Type B pancreatic cell (in vitro differentiated cells): ENCODE measurements at regions not wholly inside any gene's neighbourhood (a gene's known extent, or its start where the extent isn't known, plus 50 kb on each side); places are given as distances from the start of the nearest gene placed in this dataset.

Source experiments
- DNase-seq: peaks from one replicate; pipeline ENCODE4 v3.0.0; 2021; ENCODE audit warnings: mixed read lengths; ENCODE audit not compliant: unreplicated experiment; ENCODE audit errors: extremely low spot score
- H3K27ac Mint-ChIP-seq: 2 replicates; pipeline ENCODE4 v1.8.0; 2021; ENCODE audit warnings: mild to moderate bottlenecking, mixed read lengths
- H3K27me3 Mint-ChIP-seq: 2 replicates; pipeline ENCODE4 v1.8.0; 2021; ENCODE audit warnings: mixed read lengths
- H3K36me3 Mint-ChIP-seq: 2 replicates; pipeline ENCODE4 v1.8.0; 2021; ENCODE audit warnings: mixed read lengths
- H3K4me1 Mint-ChIP-seq: one replicate; pipeline ENCODE4 v1.8.0; 2021; ENCODE audit warnings: mixed read lengths; ENCODE audit not compliant: unreplicated experiment
- H3K4me3 Mint-ChIP-seq: 2 replicates; pipeline ENCODE4 v1.8.0; 2021; ENCODE audit warnings: mild to moderate bottlenecking, mixed read lengths
- H3K9me3 Mint-ChIP-seq: 2 replicates; pipeline ENCODE4 v1.8.0; 2021; ENCODE audit warnings: mixed read lengths
- TF ChIP-seq, protein P1 (sequence below): fragments of 200-600 bp; sonication (generic); conservative IDR thresholded peaks from 2 replicates; pipeline ENCODE4 v1.5.0; 2021; ENCODE audit warnings: antibody characterized with exemption, mild to moderate bottlenecking

DNA sequence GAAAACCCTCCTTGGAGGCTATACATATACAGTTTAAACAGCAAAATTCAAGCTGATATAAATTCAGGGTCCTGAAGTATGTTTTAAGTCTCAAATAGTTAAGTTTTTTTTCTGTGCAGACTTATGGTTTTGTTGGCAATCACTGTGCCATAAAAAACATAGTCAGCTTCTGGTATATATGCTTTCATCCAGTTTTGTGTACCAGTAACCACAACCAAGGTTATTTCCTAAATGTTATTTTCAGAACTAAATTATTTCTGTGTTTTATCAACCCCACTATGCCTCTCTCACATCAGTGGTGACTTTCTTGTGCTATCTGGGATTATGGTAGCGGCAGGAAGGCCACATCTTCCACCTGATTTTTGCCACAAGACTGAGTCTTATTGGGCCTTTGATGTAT, 107.7 kb upstream of the SMARCA2 start:
- Mint-ChIP-seq H3K27ac (no peak overlapping the region), H3K9me3 (peaks cover 19% of the 10 kb centered on the region), H3K36me3 (no peaks in the 10 kb centered on the region), H3K27me3 (no peaks in the 10 kb centered on the region), H3K4me3 (no peak overlapping the region), H3K4me1 (no peaks in the 10 kb centered on the region)
- no peak for DNase-seq
- TF ChIP-seq, protein P1, sequence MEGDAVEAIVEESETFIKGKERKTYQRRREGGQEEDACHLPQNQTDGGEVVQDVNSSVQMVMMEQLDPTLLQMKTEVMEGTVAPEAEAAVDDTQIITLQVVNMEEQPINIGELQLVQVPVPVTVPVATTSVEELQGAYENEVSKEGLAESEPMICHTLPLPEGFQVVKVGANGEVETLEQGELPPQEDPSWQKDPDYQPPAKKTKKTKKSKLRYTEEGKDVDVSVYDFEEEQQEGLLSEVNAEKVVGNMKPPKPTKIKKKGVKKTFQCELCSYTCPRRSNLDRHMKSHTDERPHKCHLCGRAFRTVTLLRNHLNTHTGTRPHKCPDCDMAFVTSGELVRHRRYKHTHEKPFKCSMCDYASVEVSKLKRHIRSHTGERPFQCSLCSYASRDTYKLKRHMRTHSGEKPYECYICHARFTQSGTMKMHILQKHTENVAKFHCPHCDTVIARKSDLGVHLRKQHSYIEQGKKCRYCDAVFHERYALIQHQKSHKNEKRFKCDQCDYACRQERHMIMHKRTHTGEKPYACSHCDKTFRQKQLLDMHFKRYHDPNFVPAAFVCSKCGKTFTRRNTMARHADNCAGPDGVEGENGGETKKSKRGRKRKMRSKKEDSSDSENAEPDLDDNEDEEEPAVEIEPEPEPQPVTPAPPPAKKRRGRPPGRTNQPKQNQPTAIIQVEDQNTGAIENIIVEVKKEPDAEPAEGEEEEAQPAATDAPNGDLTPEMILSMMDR = no peak

DNA sequence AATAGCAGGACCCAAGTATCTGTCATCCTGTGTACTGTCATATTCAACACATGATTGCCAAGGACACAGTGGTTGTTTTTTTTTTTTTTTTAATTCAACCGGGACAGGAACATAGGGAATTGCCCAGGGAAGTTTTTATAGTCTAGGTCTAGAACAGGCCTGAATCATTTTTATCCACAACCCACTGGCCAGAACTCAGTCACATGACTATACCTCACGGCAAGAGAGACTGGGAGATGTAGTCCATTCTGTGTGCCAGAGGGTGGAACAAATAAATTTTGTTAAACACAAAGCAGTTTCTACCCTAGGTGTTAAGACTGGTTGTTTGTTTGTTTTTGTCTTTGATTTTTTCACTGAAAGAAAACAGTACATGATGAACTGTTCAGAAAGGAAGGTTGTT, 105.8 kb upstream of the SMARCA2 start:
- no peaks in the 10 kb centered on the region for H3K36me3 Mint-ChIP-seq

DNA sequence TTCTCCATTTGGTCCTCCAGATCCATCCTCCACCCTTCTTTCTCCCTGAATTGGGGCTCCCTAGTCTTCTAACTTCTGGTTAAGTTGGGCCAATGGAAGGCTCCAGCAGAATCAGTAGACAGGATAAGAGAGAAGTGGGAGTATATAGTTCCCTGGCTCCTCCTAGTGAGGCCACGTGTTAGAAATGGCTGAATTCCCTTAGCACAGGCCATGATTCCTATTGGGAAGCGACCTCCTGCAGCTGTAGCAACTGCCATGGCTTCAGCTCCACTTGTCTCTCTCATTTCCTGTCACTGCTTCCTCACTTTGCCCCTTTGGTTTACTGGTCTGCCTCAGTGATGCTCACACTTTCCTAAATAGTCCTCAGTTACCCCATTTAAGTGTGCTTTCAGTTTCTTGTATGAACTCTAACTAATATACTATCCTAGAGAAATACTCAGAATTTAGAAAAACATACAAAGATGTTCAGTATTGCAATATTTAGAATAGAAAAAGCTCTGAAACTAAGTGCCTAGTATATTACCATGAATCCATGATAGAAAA, 104.8 kb upstream of the SMARCA2 start:
- Mint-ChIP-seq H3K4me1 (no peaks in the 10 kb centered on the region), H3K27ac (no peak overlapping the region), H3K27me3 (no peaks in the 10 kb centered on the region), H3K9me3 (peaks cover 6% of the 10 kb centered on the region), H3K36me3 (no peaks in the 10 kb centered on the region), H3K4me3 (no peak overlapping the region)
- DNase-seq = no peak
- TF ChIP-seq, protein P1 = no peak

More for the DNA sequence above, 105.8 kb upstream of the SMARCA2 start:
- DNase-seq = no peak
- TF ChIP-seq, protein P1 = no peak
- Mint-ChIP-seq H3K9me3 (peaks cover 11% of the 10 kb centered on the region), H3K27me3 (no peaks in the 10 kb centered on the region), H3K4me1 (no peaks in the 10 kb centered on the region), H3K27ac (no peak overlapping the region), H3K4me3 (no peak overlapping the region)

DNA sequence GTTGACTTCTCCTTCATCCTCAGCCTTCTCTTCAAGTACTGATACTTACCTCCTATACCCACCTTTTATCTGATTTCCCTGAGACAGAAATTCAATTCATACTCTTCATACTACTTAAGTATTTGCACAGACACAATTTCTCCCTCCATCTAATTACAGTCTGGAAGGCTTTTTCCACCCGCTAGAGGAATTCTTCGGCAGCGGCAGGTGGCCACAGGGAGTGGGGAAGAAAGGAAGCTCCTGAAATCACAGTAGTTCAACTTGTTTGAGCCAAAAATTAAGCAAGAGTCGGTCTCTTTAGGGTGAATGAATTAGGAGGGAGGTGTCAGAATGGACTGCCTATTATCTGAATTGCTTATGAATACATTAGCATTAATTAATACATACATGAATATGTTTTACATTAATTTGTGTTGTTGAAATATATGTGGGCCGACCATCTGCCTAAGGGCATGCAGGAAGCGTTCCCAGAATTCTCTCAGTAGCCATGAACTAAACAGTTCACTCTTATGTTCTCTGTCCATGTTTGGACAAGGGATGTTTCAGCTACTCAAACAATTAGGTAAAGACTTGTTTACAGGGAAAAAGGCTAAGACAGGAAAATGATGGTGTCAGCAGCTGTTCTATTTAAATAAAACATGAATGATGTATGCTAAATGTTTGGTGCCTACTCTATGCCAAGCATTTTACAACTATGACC, 101.4 kb upstream of the SMARCA2 start:
- H3K4me1 Mint-ChIP-seq = peaks cover 20% of the 10 kb centered on the region
- TF ChIP-seq, protein P1 = no peak
- H3K27me3 Mint-ChIP-seq = no peaks in the 10 kb centered on the region
- peaks cover 6% of the 10 kb centered on the region for H3K9me3 Mint-ChIP-seq
- no peak overlapping the region for H3K27ac Mint-ChIP-seq
- no peaks in the 10 kb centered on the region for H3K36me3 Mint-ChIP-seq
- H3K4me3 Mint-ChIP-seq = no peak overlapping the region
- DNase-seq = no peak

- no peak for DNase-seq
- H3K4me3 Mint-ChIP-seq = no peak overlapping the region
- peaks cover 6% of the 10 kb centered on the region for H3K9me3 Mint-ChIP-seq
- no peaks in the 10 kb centered on the region for H3K36me3 Mint-ChIP-seq
- H3K27ac Mint-ChIP-seq = no peak overlapping the region
- TF ChIP-seq, protein P1 = no peak
- peaks cover 21% of the 10 kb centered on the region for H3K4me1 Mint-ChIP-seq
- H3K27me3 Mint-ChIP-seq = no peaks in the 10 kb centered on the region
Observed at GRCh38 chr9:1916095-1916494, 99.1 kb upstream of the SMARCA2 start.
